HG02840 (cell line): ENCODE measurements at regions not wholly inside any gene's neighbourhood (a gene's known extent, or its start where the extent isn't known, plus 50 kb on each side); places are given as distances from the start of the nearest gene placed in this dataset.

Source experiments
- ATAC-seq: cut with Tn5 transposase; IDR thresholded peaks from one replicate; pipeline ENCODE4 v1.9.1; 2021; ENCODE audit warnings: mild to moderate bottlenecking, moderate library complexity, moderate number of reproducible peaks; ENCODE audit not compliant: unreplicated experiment, low FRiP score

DNA sequence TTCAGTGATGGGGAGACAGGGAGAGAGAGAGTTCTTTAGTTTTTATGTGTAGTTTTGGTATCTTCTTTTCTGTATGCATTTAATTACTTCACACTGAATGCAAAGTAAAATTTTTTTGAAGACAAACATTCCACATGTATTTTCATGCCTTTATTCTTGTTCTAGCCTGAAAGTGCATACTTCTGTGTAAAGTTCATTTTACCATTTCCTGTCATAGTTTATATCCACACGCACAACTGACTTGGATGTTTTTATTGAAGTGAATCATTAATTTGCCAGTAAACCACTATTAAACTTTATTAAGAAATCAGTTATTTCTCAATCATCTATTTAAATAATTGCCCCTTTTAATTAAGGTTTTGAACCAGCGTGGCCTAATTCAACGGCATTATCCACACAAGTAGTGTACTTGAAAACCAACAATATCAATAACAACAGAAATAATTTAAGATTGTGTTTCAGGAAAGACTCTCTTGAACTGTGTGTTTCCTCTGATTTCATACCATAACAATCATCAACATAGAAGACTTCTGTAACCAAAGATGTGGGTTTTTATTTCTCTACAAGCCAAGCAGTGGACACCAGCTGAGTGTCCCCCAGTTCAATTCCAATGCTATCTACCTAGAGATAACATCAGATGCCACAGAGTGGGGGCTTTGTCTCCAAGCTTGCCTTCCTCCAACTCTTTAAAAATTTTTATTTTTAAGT is 512.7 kb upstream of the JAG1 start:
- ATAC-seq = no peak

GRCh38 chr20:11188843-11189603 is 515.2 kb upstream of the JAG1 start:
- no peak for ATAC-seq

DNA sequence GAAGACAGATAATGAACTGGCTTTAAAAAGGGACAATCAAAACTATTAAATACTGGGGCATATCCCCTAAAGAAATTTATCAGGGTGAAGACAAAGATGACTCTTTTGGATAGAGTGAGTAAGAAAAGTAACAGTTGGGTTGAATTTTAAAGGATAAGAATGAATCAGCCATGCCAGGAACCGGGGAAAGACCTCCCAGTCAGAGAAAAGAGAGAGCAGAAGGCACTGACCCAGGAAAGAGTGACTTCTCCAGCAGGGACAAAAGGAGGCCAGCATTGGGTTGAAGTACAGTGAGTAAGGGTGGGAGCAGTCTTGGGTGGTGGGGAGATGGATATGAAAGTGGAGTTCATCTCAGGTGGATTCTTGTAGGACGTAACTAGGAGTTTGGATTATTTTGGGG is 516.9 kb upstream of the JAG1 start:
- no peak for ATAC-seq

- no peak for ATAC-seq
Measured at GRCh38 chr20:11192106-11192505, 518.3 kb upstream of the JAG1 start.

DNA sequence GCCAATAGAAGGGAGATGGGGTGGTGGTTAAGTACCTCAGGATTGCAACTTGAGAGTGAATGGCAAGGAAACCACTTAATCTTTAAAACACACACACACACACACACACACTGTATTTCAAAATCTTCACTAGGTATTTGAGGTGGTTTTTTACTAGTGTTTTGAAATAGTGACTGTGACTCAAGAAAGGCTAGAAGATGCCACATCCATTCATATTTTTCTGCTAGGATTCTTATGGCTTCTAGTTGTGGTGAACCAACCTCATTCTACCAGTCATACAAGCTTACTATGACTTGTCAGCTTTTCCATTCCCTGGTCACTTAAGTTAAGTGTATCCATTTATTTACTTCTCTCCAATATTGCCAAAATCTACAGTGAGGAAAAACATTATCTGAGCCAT is 519.4 kb upstream of the JAG1 start:
- ATAC-seq = no peak

- ATAC-seq = no peak
Measured at GRCh38 chr20:11195169-11195568, 521.4 kb upstream of the JAG1 start.

- no peak for ATAC-seq
Measured at GRCh38 chr20:11195899-11196558, 522.2 kb upstream of the JAG1 start.

DNA sequence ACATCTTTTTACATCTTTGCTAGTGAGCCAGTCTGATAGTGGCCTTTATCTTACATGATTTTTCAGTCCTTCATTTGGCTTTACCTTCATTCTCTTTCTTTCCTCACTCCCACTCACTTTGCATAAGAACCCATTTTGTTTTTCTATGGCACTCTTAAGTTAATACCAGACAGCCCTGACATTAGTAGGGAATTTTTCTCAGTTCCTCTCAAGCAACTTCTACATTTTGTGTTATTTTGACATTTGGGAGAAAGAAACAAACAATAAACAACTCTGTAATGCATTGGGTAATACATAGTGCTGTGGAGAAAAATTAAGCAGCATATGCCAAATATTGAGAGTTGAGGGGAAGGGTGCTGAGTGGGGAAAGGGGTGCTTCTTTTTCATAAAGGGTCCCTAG is 524.1 kb upstream of the JAG1 start:
- no peak for ATAC-seq

- ATAC-seq = no peak
Measured at GRCh38 chr20:11200423-11200822, 526.6 kb upstream of the JAG1 start.

GRCh38 chr20:11204926-11205768 is 531.3 kb upstream of the JAG1 start:
- ATAC-seq = no peak

GRCh38 chr20:11205769-11206362 is 532.1 kb upstream of the JAG1 start:
- no peak for ATAC-seq

DNA sequence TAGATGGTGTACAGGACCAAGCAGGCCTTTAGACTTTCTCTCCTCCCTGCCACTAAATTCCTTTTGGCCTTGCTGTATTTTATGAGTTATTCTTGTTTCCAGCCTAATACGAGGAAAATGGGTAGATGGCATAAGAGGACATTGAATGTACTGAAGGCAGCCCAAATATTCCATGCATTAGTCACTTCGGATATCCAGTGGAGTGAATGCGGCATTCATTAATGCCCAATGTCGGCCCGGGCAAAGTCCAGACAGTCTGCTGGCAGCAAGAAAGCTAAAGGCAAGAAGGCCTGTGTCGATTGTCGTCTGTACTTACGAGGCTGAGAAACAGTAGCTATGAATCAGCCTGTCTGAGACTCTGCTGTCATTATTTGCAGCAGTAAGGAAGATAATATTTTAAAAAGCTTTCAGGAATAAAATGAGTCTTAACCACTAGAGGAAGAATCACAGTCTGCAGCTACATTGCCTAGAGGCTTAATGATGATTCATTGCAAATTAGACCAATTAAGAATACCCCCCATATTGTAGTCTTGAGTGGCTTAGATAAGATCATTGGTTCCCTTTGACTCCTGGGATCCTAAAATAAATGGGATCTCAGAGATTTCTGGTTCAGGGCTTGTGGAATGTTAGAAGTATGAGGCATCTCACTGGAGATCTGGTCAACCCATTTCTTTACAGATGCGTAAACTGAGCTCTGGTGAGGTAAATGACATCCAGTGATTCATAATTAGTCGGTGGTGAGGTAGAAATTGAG is 534.1 kb upstream of the JAG1 start:
- no peak for ATAC-seq

DNA sequence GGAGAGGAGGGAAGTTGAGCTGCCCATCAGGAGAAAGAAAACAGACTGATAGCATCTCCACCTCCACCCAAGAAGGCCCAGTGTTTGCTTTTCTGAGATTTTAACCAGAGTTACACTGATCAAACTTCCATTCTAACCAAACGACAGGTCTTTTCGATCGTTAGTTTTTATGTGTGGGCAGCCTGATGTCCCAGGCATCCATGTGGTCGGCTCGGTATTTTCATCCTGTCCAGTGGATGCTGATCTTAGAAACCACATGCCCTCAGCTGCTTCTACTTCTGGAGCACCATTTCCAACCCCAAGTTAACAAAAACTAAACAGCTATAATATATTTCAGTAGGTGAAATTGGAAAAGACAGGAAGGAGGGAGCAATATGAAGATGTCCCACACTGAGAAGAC is 536.8 kb upstream of the JAG1 start:
- ATAC-seq = no peak

- no peak for ATAC-seq
Measured at GRCh38 chr20:11212272-11212671, 538.5 kb upstream of the JAG1 start.

- ATAC-seq = no peak
Measured at GRCh38 chr20:11212902-11213301, 539.1 kb upstream of the JAG1 start.

GRCh38 chr20:11214256-11214840 is 540.5 kb upstream of the JAG1 start:
- no peak for ATAC-seq

GRCh38 chr20:11216451-11217314 is 542.9 kb upstream of the JAG1 start:
- no peak for ATAC-seq
